Smooth muscle cell (in vitro differentiated cells): ENCODE measurements at regions not wholly inside any gene's neighbourhood (a gene's known extent, or its start where the extent isn't known, plus 50 kb on each side); places are given as distances from the start of the nearest gene placed in this dataset.

Source experiments
- DNase-seq: peaks from one replicate; lab custom pipeline; 2025; ENCODE audit not compliant: unreplicated experiment; lab: John Stamatoyannopoulos, UW
- H2AFZ ChIP-seq: fragments of 200-600 bp; sonication (generic); 2 replicates; pipeline ENCODE4 v1.6.0; 2016; ENCODE audit warnings: antibody characterized with exemption, low read depth, mild to moderate bottlenecking
- H3F3A ChIP-seq: fragments of 200-600 bp; sonication (generic); 2 replicates; pipeline ENCODE4 v1.6.0; 2017; ENCODE audit warnings: antibody characterized with exemption, low read depth
- H3K27ac ChIP-seq: fragments of 200-600 bp; sonication (generic); 2 replicates; pipeline ENCODE4 v1.5.1; 2016; ENCODE audit warnings: low read depth, mild to moderate bottlenecking
- H3K27me3 ChIP-seq: fragments of 200-600 bp; sonication (generic); 2 replicates; pipeline ENCODE4 v1.6.1; 2016; ENCODE audit warnings: low read depth, mild to moderate bottlenecking
- H3K36me3 ChIP-seq: fragments of 200-600 bp; sonication (generic); 2 replicates; pipeline ENCODE4 v1.5.1; 2016; ENCODE audit warnings: low read depth
- H3K4me1 ChIP-seq: fragments of 200-600 bp; sonication (generic); 2 replicates; pipeline ENCODE4 v1.5.1; 2016; ENCODE audit warnings: low read depth
- H3K4me2 ChIP-seq: fragments of 200-600 bp; sonication (generic); 2 replicates; pipeline ENCODE4 v1.6.0; 2016; ENCODE audit warnings: mild to moderate bottlenecking
- H3K4me3 ChIP-seq: fragments of 200-600 bp; sonication (generic); 2 replicates; pipeline ENCODE4 v1.5.1; 2016; ENCODE audit warnings: mild to moderate bottlenecking
- H3K79me2 ChIP-seq: fragments of 200-600 bp; sonication (generic); 2 replicates; pipeline ENCODE4 v1.6.0; 2016; ENCODE audit warnings: low read depth, mild to moderate bottlenecking
- H3K9ac ChIP-seq: fragments of 200-600 bp; sonication (generic); 2 replicates; pipeline ENCODE4 v1.6.0; 2016; ENCODE audit warnings: low read depth
- H3K9me3 ChIP-seq: fragments of 200-600 bp; sonication (generic); replicated peaks from 2 replicates; pipeline ENCODE4 v1.5.1; 2016; ENCODE audit warnings: low read depth
- H4K20me1 ChIP-seq: fragments of 200-600 bp; sonication (generic); 2 replicates; pipeline ENCODE4 v1.6.0; 2016; ENCODE audit warnings: low read depth
- CTCF ChIP-seq: fragments of 200-600 bp; sonication (generic); IDR thresholded peaks from 2 replicates; pipeline ENCODE4 v1.5.1; 2017; ENCODE audit warnings: borderline replicate concordance, mild to moderate bottlenecking, antibody characterized with exemption; ENCODE audit not compliant: insufficient read depth, poor library complexity, severe bottlenecking
- WGBS: methylation state at CpG from one replicate; pipeline ENCODE4 v1.1.7; 2016; ENCODE audit warnings: low lambda C conversion rate; 5-methylcytosine and 5-hydroxymethylcytosine counted together

GRCh38 chr2:176687342-176687741, 418.1 kb downstream of the MTX2 start:
- Histone ChIP-seq H2AFZ (no peak overlapping the region), H4K20me1 (no peaks in the 10 kb centered on the region), H3K9me3 (no peaks in the 10 kb centered on the region), H3K4me3 (no peak overlapping the region), H3F3A (peaks cover 4% of the 10 kb centered on the region), H3K27ac (no peak overlapping the region), H3K27me3 (no peaks in the 10 kb centered on the region), H3K4me1 (no peaks in the 10 kb centered on the region), H3K36me3 (no peaks in the 10 kb centered on the region), H3K9ac (no peak overlapping the region), H3K4me2 (no peak overlapping the region), H3K79me2 (no peaks in the 10 kb centered on the region)
- DNase-seq: no peak
- WGBS: 69% methylated on average over 4 of the region's 4 CpGs
- no peak for TF ChIP-seq CTCF

- H3K36me3 ChIP-seq: no peaks in the 10 kb centered on the region
- TF ChIP-seq CTCF: no peak
- 76% methylated on average over 1 of the region's 1 CpG for WGBS
Observed at GRCh38 chr2:176687944-176688343, 418.7 kb downstream of the MTX2 start.

GRCh38 chr2:176689711-176690110, 420.5 kb downstream of the MTX2 start:
- TF ChIP-seq CTCF: no peak
- DNase-seq: no peak
- no peak overlapping the region for H3K4me2 ChIP-seq
- H3K9ac ChIP-seq: no peak overlapping the region
- no peaks in the 10 kb centered on the region for H4K20me1 ChIP-seq
- no peak overlapping the region for H3K4me3 ChIP-seq
- peaks cover 4% of the 10 kb centered on the region for H3F3A ChIP-seq
- no peaks in the 10 kb centered on the region for H3K27me3 ChIP-seq
- no peaks in the 10 kb centered on the region for H3K36me3 ChIP-seq
- no peaks in the 10 kb centered on the region for H3K79me2 ChIP-seq
- WGBS: 93% methylated on average over 1 of the region's 1 CpG
- H3K9me3 ChIP-seq: no peaks in the 10 kb centered on the region
- H2AFZ ChIP-seq: no peak overlapping the region
- H3K27ac ChIP-seq: no peak overlapping the region
- H3K4me1 ChIP-seq: no peaks in the 10 kb centered on the region

More at GRCh38 chr2:176687944-176688343, 418.7 kb downstream of the MTX2 start:
- Histone ChIP-seq H3K4me3 (no peak overlapping the region), H3K27ac (no peak overlapping the region), H3K9me3 (no peaks in the 10 kb centered on the region), H3K9ac (no peak overlapping the region), H3K4me2 (no peak overlapping the region), H4K20me1 (no peaks in the 10 kb centered on the region), H3K4me1 (no peaks in the 10 kb centered on the region), H3K79me2 (no peaks in the 10 kb centered on the region), H2AFZ (no peak overlapping the region), H3F3A (peaks cover 4% of the 10 kb centered on the region), H3K27me3 (no peaks in the 10 kb centered on the region)
- DNase-seq: no peak

GRCh38 chr2:176691471-176691870, 422.2 kb downstream of the MTX2 start:
- no peak overlapping the region for H3K4me3 ChIP-seq
- H3F3A ChIP-seq: peaks cover 2% of the 10 kb centered on the region
- no peak overlapping the region for H3K9ac ChIP-seq
- TF ChIP-seq CTCF: no peak
- no peaks in the 10 kb centered on the region for H3K79me2 ChIP-seq
- H4K20me1 ChIP-seq: no peaks in the 10 kb centered on the region
- no peak overlapping the region for H3K4me2 ChIP-seq
- WGBS: 89% methylated on average over 2 of the region's 2 CpGs
- H3K36me3 ChIP-seq: no peaks in the 10 kb centered on the region
- H3K27ac ChIP-seq: no peak overlapping the region
- H3K27me3 ChIP-seq: no peaks in the 10 kb centered on the region
- no peaks in the 10 kb centered on the region for H3K9me3 ChIP-seq
- H3K4me1 ChIP-seq: no peaks in the 10 kb centered on the region
- no peak for DNase-seq
- H2AFZ ChIP-seq: no peak overlapping the region
